DMS153 treated with DMSO at 0.1 percent for 48 hours (cell line): ENCODE measurements at regions not wholly inside any gene's neighbourhood (a gene's known extent, or its start where the extent isn't known, plus 50 kb on each side); places are given as distances from the start of the nearest gene placed in this dataset.
"Not testable (repeated sequence)": the region's sequence is repeated elsewhere in the genome, so short reads cannot be mapped to it uniquely, and the experiment has no call there.

Experiments used
- DNase-seq: peaks from one replicate; lab custom pipeline; 2025; ENCODE audit not compliant: unreplicated experiment; lab: John Stamatoyannopoulos, UW

DNA sequence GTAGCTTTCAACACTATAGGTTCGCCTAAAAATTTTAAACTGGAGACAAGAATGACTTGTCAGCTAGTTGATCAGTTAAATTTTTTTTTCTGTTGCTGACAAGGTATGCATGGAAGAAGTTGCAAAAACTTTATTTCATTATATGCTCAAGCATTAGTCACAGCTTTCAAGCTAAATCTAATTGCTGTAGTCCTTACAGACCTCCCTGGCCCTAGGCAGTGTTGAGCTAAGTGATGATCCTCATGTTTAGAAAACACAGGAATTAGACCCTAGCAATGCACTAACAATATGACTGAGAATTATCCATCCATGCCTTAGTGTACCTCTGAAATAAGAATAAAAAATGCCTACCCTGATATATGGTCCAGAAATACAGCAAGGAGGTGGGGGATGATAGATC, 253.4 kb downstream of the SP3 start:
- no peak for DNase-seq

- DNase-seq: no peak
These were observed 251.1 kb downstream of the SP3 start for GRCh38 chr2:173713904-173714555.

DNA sequence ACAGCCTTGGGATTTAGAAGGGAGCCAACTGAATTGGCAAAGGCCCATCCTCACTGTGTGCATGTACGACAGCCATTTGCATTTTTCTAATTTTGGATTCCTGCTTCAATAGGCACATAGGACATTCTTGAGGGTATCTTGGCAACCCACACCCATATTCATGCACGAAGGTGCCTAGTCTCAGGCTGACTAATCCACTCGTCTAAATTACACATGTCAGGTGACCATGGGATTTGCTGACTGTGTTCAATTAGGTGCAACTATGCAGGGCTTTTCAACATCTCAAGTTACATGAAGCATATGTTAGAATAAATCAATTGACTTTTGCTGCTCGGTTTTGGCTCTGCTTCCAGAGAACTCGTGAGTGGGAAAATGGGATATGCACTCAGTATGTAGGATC, 249.7 kb downstream of the SP3 start:
- DNase-seq: no peak

- no peak for DNase-seq
These were observed 248.6 kb downstream of the SP3 start for GRCh38 chr2:173716458-173717052.

GRCh38 chr2:173719471-173719870, 245.7 kb downstream of the SP3 start:
- no peak for DNase-seq

- DNase-seq: no peak
These were observed 244.9 kb downstream of the SP3 start for GRCh38 chr2:173720306-173720705.

- no peak for DNase-seq
These were observed 230.4 kb downstream of the SP3 start for GRCh38 chr2:173734797-173735196.

GRCh38 chr2:173737954-173738575, 227.1 kb downstream of the SP3 start:
- not testable (repeated sequence) for DNase-seq

GRCh38 chr2:173739006-173739405, 226.2 kb downstream of the SP3 start:
- DNase-seq: no peak

GRCh38 chr2:173740639-173741038, 224.5 kb downstream of the SP3 start:
- DNase-seq: no peak

- no peak for DNase-seq
These were observed 223.4 kb downstream of the SP3 start for GRCh38 chr2:173741759-173742158.

DNA sequence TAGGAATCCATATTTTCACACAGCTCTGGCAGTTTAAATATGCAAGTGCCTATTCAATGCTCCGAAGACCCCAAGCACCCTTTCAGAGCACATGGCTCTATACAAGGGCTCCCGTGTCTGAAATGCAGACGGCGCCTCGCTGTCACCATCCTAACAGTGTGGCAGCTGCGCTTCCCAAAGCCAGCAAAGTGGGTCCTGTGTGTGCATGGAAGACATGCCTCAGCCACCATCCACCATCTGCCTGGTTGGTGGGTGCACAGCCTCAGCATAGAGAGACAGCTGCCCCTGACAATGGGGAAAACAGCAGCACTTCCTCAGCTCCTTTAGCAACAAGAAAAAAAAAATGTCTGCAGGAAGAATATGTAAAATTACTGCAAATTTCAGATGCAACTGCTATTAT, 218.1 kb downstream of the SP3 start:
- DNase-seq: no peak

DNA sequence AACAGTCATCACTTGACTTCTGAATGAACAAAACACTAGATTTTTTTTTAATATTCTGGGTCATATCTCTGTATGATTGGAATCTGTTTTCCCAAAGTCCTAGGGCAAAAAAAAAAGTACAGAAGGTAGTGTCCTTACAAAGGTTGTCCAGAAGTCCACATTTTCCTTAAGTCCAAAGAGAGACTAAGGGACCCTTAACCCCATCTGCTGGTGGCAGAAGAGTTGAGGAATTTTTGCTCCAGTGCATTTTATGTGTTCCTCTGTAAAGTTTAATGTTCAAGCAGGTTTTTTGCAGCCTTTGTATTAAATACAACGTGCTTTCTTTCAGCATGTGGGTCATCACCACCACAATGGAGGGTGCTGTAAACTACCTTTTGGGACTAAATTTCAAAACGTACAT, 215.9 kb downstream of the SP3 start:
- no peak for DNase-seq

GRCh38 chr2:173750353-173750801, 214.8 kb downstream of the SP3 start:
- no peak for DNase-seq

- no peak for DNase-seq
These were observed 214.3 kb downstream of the SP3 start for GRCh38 chr2:173750831-173751230.

GRCh38 chr2:173751245-173751975, 213.8 kb downstream of the SP3 start:
- DNase-seq: no peak

DNA sequence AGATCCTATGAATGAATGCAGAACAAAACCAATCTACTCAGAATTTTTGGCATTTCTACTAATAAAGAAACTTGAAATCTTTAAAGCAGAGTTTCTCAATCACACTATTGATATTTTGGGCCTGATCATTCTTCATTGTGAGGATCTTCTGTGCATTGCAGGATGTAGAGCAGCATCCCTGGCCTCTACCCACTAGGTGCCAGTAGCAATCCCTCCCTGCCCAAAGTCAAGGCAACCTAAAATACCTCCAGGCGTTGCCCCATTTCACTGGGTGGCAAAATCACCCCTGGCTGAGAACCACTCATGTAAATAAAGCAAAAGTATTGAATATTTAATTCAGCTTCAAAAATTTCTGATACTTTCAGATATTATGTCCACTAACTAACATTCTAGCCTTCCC, 213.0 kb downstream of the SP3 start:
- DNase-seq: no peak

DNA sequence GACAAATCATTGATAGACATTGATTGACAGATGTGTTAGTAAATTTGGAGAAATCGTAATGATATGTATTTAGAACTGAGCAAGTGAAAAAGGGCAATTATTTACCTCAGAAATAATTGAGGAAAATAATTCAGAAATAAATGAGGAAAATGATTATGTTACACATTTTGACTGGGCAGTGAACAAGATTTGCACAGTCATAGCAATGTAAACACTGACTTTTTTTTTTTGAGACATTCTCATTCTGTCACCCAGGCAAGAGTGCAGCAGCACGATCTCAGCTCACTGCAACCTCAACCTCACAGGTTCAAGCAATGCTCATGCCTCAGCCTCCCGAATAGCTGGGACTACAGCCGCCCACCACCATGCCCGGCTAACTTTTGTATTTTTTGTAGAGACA, 211.7 kb downstream of the SP3 start:
- DNase-seq: no peak

- DNase-seq: no peak
These were observed 211.0 kb downstream of the SP3 start for GRCh38 chr2:173754165-173754564.

DNA sequence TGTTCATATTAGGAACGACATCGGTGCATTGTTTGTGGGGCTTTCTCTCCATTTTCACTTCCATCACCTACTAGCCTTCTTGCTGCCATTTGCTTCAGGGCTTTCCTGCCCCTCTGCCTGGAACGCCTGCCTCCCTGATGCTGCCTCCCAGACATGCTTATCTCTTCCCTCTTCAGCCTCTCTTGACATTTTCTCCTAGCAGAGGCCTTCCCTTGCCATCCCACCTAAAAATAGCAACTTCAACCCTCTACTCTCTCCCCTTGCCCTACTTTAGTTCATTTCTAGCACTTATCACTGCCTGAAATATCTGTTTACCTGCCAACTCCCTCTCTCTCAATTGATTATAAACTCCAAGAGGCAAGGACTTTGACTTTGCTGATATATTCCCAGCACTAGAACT, 210.3 kb downstream of the SP3 start:
- DNase-seq: no peak

- no peak for DNase-seq
These were observed 209.4 kb downstream of the SP3 start for GRCh38 chr2:173755798-173756197.

DNA sequence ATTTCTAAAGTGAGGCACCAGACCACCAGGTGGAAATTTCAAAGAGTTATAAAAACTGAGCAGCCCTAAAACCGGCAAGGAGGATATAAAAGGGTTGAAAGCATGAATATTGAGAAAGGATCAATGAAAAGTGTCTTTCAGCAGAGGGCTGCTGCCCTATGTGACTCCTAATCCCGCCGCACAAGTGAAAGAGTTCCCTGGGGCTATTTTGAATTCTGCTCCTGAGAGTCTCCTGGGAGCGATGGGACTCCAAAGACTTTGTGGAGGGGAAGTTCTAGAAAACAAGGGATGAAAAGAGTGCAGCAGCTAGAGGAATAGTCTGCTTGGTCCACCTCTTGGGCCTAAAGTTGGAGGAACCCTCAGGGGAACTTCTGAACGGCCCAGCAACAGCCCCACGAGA, 205.2 kb downstream of the SP3 start:
- no peak for DNase-seq
